ENCODE measurements at regions not wholly inside any gene's neighbourhood (a gene's known extent, or its start where the extent isn't known, plus 50 kb on each side); places are given as distances from the start of the nearest gene placed in this dataset.

- TF ChIP-seq CTCF (IDR thresholded peaks at IDR 0.05; ENCODE audit: insufficient read depth, low read depth, low read length) = no peak
- no peak for TF ChIP-seq EZH2 (IDR thresholded peaks at IDR 0.05; ENCODE audit: insufficient read depth, low read length)
These were observed 264.5 kb downstream of the SOX4 start for GRCh38 chr6:21858076-21858475.
